ENCODE measurements at regions not wholly inside any gene's neighbourhood (a gene's known extent, or its start where the extent isn't known, plus 50 kb on each side); places are given as distances from the start of the nearest gene placed in this dataset.

DNA sequence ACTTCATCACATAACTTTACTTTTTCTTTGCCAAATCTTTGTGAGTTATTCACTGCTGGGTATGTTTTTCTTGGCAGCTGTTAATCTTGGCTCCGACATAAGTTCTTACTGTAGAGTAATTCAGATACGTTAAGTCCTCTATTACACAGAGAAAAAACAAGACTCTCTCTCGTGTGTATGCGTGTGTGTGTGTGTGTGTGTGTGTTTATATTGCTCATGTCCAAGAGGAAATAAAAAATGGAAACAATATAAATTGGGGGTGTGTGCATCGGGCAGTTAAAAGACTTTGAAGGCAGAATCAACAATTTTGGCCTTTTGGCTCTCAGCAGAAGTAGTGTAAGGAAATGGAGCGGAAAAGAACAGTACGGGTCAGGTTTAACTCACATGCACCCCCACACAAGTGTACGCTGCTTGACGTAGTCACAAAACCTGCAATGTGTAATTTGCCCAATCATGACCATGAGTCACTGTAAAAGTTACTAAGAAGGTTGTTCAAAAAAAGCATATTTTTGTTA, 67.2 kb upstream of the IFNE start:
- TF ChIP-seq CTCF (IDR thresholded peaks at IDR 0.05; ENCODE audit: unreplicated experiment in 3 of 3): no peak
- Mint-ChIP-seq H3K4me1 (peaks cover 6% of the 10 kb centered on the region), H3K9me3 (no peaks in the 10 kb centered on the region), H3K36me3 (ENCODE audit: low read depth) (no peaks in the 10 kb centered on the region), H3K4me3 (peak overlapping the region; percentile 24 to 42 (median 27)), H3K27me3 (ENCODE audit: low read depth) (peaks cover 38% of the 10 kb centered on the region), H3K27ac (peak overlapping the region in 2 of 3 experiments; percentile 34 to 49)

- Mint-ChIP-seq H3K4me1 (peaks cover 6% of the 10 kb centered on the region), H3K27me3 (ENCODE audit: low read depth) (peaks cover 43% of the 10 kb centered on the region), H3K27ac (no peak overlapping the region), H3K36me3 (ENCODE audit: low read depth) (no peaks in the 10 kb centered on the region), H3K4me3 (no peak overlapping the region), H3K9me3 (no peaks in the 10 kb centered on the region)
- no peak for TF ChIP-seq CTCF (IDR thresholded peaks at IDR 0.05; ENCODE audit: unreplicated experiment in 3 of 3)
These were observed 67.8 kb upstream of the IFNE start for GRCh38 chr9:21549890-21550289.

- no peak for TF ChIP-seq CTCF (IDR thresholded peaks at IDR 0.05; ENCODE audit: unreplicated experiment in 3 of 3)
- Mint-ChIP-seq H3K36me3 (ENCODE audit: low read depth) (no peaks in the 10 kb centered on the region), H3K27ac (no peak overlapping the region), H3K27me3 (ENCODE audit: low read depth) (peaks cover 48% of the 10 kb centered on the region), H3K9me3 (no peaks in the 10 kb centered on the region), H3K4me3 (no peak overlapping the region), H3K4me1 (peaks cover 6% of the 10 kb centered on the region)
These were observed 68.3 kb upstream of the IFNE start for GRCh38 chr9:21550392-21550791.

DNA sequence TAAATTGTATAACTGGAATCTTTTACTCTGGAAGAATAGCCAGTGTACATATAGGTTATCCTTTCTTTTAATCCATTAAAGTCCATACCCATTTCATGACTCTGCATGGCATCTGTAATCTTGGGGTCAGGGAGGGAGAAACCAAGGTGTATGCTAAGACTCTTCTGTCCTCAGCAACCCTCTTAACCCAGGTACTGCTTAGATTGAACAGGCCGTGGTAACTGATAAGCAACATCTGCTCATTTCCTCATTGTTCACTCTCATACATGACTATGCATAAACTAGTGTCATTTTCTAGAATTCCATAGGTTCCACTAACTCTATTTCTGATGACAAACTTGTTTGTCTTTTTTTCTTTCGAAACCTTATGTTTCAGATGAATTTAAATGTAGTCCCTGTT, 69.3 kb upstream of the IFNE start:
- no peak overlapping the region for H3K4me3 Mint-ChIP-seq
- no peak for TF ChIP-seq CTCF (IDR thresholded peaks at IDR 0.05; ENCODE audit: unreplicated experiment in 3 of 3)
- H3K36me3 Mint-ChIP-seq (ENCODE audit: low read depth): no peaks in the 10 kb centered on the region
- peaks cover 58% of the 10 kb centered on the region for H3K27me3 Mint-ChIP-seq (ENCODE audit: low read depth)
- no peak overlapping the region for H3K27ac Mint-ChIP-seq
- H3K4me1 Mint-ChIP-seq: peaks cover 6% of the 10 kb centered on the region
- no peaks in the 10 kb centered on the region for H3K9me3 Mint-ChIP-seq

- Mint-ChIP-seq H3K36me3 (ENCODE audit: low read depth) (no peaks in the 10 kb centered on the region), H3K4me3 (no peak overlapping the region), H3K27me3 (ENCODE audit: low read depth) (peaks cover 69% of the 10 kb centered on the region), H3K4me1 (peaks cover 6% of the 10 kb centered on the region), H3K9me3 (no peaks in the 10 kb centered on the region), H3K27ac (no peak overlapping the region)
- TF ChIP-seq CTCF (IDR thresholded peaks at IDR 0.05; ENCODE audit: unreplicated experiment in 3 of 3): no peak
These were observed 70.4 kb upstream of the IFNE start for GRCh38 chr9:21552244-21553170.
